Inferior parietal cortex (tissue), 1 donor: ENCODE measurements at regions not wholly inside any gene's neighbourhood (a gene's known extent, or its start where the extent isn't known, plus 50 kb on each side); places are given as distances from the start of the nearest gene placed in this dataset.
"Not testable (repeated sequence)": the region's sequence is repeated elsewhere in the genome, so short reads cannot be mapped to it uniquely, and the experiment has no call there.

Experiments used
- DNase-seq: peaks from one replicate; pipeline ENCODE4 v3.0.0-alpha.2; 2016; ENCODE audit errors: extremely low spot score

- DNase-seq = no peak
Measured at GRCh38 chr5:143953851-143954250, 141.9 kb downstream of the HMHB1 start.

GRCh38 chr5:143955141-143955540, 143.2 kb downstream of the HMHB1 start:
- no peak for DNase-seq

- no peak for DNase-seq
Measured at GRCh38 chr5:143957455-143957854, 145.5 kb downstream of the HMHB1 start.

- no peak for DNase-seq
Measured at GRCh38 chr5:143962201-143962600, 150.2 kb downstream of the HMHB1 start.

- no peak for DNase-seq
Measured at GRCh38 chr5:143964919-143965318, 153.0 kb downstream of the HMHB1 start.

- no peak for DNase-seq
Measured at GRCh38 chr5:143966280-143966679, 154.3 kb downstream of the HMHB1 start.

- peak; percentile 58 for DNase-seq
Measured at GRCh38 chr5:143968071-143968878, 156.3 kb downstream of the HMHB1 start.

- DNase-seq = no peak
Measured at GRCh38 chr5:143970159-143970558, 158.2 kb downstream of the HMHB1 start.

- DNase-seq = no peak
Measured at GRCh38 chr5:143972068-143972467, 160.1 kb downstream of the HMHB1 start.

- no peak for DNase-seq
Measured at GRCh38 chr5:143976055-143976454, 164.1 kb downstream of the HMHB1 start.

GRCh38 chr5:143977891-143978461, 166.0 kb downstream of the HMHB1 start:
- DNase-seq = no peak

- DNase-seq = no peak
Measured at GRCh38 chr5:143979044-143979690, 167.2 kb downstream of the HMHB1 start.

GRCh38 chr5:143980506-143980905, 168.5 kb downstream of the HMHB1 start:
- no peak for DNase-seq

GRCh38 chr5:143982957-143983356, 171.0 kb downstream of the HMHB1 start:
- DNase-seq = not testable (repeated sequence)

GRCh38 chr5:143985832-143986515, 174.0 kb downstream of the HMHB1 start:
- no peak for DNase-seq

- DNase-seq = no peak
Measured at GRCh38 chr5:143986516-143987212, 174.7 kb downstream of the HMHB1 start.

GRCh38 chr5:143987264-143987663, 175.3 kb downstream of the HMHB1 start:
- no peak for DNase-seq

GRCh38 chr5:143987751-143988560, 176.0 kb downstream of the HMHB1 start:
- DNase-seq = no peak

GRCh38 chr5:143992496-143992895, 178.0 kb downstream of the YIPF5 start:
- DNase-seq = no peak

GRCh38 chr5:144002876-144003275, 167.6 kb downstream of the YIPF5 start:
- no peak for DNase-seq

GRCh38 chr5:144003636-144004035, 166.8 kb downstream of the YIPF5 start:
- no peak for DNase-seq
